ENCODE measurements at regions not wholly inside any gene's neighbourhood (a gene's known extent, or its start where the extent isn't known, plus 50 kb on each side); places are given as distances from the start of the nearest gene placed in this dataset.

DNA sequence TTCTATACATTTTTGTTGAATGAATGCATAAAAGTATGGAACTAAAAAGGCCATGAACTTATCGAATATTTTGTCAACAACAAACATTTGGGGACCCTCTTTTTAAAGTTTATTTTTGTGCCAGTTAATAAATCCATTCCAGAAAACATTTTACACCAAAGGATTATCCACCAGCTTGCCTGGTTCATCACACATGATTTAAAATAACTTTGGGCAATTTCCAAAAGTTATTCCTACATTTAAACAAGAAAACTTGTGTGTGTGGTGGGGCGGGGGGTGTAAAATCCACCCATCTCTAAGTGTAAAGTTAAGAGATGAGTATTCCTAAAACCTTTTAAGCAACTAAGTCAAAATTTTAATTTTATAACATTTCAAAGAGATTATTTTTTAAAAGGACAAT, 224.5 kb upstream of the SNX7 start:
- TF ChIP-seq FOXM1 (IDR thresholded peaks at IDR 0.05; ENCODE audit: borderline replicate concordance) (no peak), BHLHE40 (IDR thresholded peaks at IDR 0.05; ENCODE audit: borderline replicate concordance) (no peak), ELF4 (IDR thresholded peaks at IDR 0.05) (no peak), ZNF384 (IDR thresholded peaks at IDR 0.05) (no peak), SP1 (IDR thresholded peaks at IDR 0.05) (no peak), FOXK2 (IDR thresholded peaks at IDR 0.05) (no peak), ARNT (IDR thresholded peaks at IDR 0.05) (no peak), LEF1 (IDR thresholded peaks at IDR 0.05; ENCODE audit: borderline replicate concordance) (no peak), CTBP1 (IDR thresholded peaks at IDR 0.05; ENCODE audit: borderline replicate concordance) (no peak), SUZ12 (IDR thresholded peaks at IDR 0.05) (no peak), HDGF (IDR thresholded peaks at IDR 0.05; ENCODE audit: borderline replicate concordance) (no peak), FOXA1 (IDR thresholded peaks at IDR 0.05) (no peak), L3MBTL2 (conservative IDR thresholded peaks at IDR 0.05) (no peak)
- TF ChIP-seq, protein P1, sequence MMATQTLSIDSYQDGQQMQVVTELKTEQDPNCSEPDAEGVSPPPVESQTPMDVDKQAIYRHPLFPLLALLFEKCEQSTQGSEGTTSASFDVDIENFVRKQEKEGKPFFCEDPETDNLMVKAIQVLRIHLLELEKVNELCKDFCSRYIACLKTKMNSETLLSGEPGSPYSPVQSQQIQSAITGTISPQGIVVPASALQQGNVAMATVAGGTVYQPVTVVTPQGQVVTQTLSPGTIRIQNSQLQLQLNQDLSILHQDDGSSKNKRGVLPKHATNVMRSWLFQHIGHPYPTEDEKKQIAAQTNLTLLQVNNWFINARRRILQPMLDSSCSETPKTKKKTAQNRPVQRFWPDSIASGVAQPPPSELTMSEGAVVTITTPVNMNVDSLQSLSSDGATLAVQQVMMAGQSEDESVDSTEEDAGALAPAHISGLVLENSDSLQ (IDR thresholded peaks at IDR 0.05): no peak
